Islet precursor cell (in vitro differentiated cells): ENCODE measurements at regions not wholly inside any gene's neighbourhood (a gene's known extent, or its start where the extent isn't known, plus 50 kb on each side); places are given as distances from the start of the nearest gene placed in this dataset.
"Not testable (repeated sequence)": the region's sequence is repeated elsewhere in the genome, so short reads cannot be mapped to it uniquely, and the experiment has no call there.

ENCODE experiments used
- DNase-seq: peaks from one replicate; pipeline ENCODE4 v3.0.0-alpha.2; 2018

DNA sequence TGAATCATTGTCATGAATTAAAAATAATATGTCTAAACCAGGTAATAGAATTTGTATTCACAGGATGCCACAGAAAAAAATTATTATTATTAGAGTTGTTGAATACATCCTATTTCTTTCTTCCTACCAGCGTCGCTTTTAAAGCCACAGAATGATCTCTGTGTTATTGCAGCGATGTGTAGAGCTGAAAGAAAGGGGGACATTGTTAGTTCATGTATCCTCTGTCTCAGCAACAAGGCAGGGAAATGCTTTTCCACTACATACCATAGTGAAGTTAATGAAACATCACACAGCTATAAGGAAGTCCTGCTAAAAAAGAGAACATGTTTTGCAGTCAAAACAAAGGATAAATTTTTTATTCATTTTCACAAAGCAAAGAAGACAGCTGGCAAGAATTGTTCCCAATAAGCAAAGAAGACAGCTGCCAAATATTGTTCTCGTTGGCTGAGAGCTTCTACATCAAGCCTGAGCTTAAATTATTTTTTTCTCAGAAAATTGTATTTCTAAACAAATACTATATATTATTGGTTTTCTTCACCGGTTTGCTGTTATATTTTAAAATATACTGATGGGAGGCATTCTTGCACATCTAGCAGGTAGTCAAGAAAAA is 1234.4 kb downstream of the SUCLG1 start:
- DNase-seq: no peak

DNA sequence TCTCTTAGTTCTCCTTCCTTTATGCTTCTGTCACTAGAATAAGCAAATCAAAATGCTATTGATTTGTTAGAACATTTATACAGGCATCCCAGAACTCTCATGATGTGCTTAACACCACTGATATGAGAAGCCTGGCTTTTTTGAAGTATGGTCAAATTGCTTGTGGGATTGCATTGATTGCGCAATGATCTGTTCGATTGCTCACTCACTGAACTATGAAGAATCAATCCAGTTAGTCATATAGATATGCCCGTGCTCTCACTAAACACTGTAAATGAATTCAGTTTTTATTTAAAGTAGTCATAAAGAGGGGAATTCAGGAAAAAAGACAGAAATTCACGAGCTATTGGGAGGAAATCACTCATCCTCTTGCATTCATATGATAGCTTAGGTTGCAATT is 1237.8 kb downstream of the SUCLG1 start:
- DNase-seq: no peak

DNA sequence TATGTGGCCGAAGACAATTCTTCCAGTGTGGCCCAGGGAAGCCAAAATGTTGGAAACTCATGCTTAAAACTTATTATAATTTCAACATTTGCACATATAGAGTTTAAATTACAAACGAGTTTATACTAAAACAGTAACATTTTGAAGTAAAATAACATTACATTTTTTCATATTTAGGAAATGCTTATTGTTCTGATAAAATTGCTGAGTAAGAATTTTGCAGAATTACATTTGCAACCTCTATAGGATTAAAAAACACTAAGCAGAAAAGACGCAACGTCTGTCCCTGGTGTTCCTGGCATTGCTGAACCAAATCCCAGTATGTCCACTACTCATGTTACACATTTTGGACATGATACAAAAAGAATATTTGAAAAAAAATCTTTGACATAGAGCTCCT is 1241.2 kb downstream of the SUCLG1 start:
- no peak for DNase-seq

DNA sequence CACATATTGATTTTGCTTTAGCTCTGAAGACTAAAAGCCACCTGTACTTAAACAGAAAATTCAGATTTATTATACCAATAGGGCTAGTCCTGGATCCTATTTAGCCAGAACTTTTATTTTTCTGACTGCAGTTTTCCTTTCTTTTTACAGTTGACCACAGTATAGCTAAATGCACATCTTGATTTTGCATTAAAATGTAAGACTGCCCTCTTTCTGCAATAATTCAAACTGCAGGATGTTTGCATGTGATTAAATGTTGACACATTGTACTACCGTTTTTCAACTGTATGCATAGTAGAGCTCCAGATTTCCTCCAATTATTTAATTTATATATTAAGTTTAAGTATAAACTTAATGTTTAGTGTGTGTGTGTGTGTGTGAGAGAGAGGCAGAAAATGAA is 1262.9 kb downstream of the SUCLG1 start:
- no peak for DNase-seq

DNA sequence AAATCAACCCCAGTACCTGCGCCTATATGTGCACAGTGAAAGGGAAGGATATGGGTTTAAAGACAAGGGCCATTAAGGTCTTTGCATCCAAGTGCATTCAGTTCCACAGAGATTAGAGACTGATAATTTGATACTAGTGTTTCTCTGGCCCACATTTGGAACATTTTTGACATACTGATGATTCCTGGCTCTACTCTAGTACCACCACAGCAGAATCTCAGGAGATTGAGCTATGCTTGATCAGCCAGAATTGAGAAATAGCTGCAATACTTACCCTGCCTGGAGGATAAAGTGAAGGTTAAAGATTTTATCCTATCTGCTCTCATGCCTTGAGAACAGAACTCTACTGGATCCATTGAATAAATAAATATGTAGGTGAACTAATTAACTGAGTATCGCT is 1267.8 kb downstream of the SUCLG1 start:
- no peak for DNase-seq

DNA sequence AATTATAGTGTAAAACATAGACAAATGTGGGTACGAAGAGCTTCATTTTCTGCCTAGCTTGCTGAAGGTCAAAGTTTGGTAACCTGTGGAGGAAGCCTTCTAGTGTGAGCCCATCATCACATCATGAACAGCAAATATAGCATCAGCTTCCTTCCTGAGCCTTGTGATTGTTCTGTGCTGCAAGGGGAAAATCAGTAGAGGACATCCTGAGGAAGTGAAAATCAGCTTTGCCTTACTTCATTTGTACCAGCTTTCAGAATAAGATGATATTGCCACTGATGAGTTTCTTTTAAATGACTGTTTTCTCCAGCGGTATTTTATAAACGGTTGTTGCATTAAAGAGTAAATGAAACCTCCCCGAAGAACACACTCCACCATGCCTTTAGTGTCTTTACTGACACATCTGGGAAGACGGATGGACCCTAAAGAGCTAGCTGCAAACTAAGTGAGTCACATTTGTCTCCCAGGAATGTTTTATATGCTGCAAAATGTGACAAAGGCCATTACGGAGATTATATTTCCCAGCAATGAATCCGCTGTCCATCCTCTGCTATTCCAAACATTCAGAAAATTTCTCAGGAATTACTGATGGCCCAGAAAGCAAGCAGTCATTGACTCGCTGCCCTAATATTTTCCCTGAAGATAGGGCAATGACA is 1272.8 kb downstream of the SUCLG1 start:
- no peak for DNase-seq

DNA sequence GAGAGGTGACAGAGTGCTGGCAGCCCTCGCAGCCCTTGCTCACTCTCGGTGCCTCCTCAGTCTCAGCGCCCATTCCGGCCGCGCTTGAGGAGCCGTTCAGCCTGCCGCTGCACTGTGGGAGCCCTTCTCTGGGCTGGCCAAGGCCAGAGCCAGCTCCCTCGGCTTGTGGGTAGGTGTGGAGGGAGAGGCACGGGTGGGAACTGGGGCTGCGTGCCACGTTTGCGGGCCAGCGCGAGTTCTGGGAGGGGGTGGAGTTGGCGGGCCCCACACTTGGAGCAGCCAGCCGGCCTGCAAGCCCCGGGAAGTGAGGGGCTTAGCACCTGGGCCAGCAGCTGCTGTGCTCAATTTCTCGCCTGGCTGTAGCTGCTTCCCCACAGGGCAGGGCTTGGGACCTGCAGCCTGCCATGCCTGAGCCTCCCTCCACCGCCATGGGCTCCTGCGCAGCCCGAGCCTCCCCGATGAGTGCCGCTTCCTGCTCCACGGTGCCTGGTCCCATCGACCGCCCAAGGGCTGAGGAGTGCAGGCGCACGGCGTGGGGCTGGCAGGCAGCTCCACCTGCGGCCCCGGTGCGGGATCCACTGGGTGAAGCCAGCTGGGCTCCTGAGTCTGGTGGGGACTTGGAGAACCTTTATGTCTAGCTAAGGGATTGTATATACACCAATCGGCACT is 1278.1 kb downstream of the SUCLG1 start:
- DNase-seq: not testable (repeated sequence)

DNA sequence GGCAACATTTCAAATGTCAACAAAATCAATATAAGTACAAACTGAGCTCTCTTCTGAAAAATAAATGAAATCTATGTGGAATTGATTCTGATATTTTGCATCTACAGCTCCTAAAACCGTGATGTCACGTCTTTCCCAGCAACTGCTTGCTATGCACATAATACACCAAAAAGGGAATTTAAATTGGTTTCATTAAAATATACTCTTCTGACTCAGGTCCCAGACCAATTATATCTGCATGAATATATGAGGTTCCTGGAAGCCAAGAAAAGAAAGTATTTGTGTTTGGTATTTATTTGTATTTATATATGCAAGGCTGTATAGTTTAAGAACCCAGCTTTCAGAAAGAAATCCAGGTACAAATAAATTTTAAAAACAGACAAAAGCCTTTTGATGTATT is 1282.5 kb downstream of the SUCLG1 start:
- DNase-seq: no peak

DNA sequence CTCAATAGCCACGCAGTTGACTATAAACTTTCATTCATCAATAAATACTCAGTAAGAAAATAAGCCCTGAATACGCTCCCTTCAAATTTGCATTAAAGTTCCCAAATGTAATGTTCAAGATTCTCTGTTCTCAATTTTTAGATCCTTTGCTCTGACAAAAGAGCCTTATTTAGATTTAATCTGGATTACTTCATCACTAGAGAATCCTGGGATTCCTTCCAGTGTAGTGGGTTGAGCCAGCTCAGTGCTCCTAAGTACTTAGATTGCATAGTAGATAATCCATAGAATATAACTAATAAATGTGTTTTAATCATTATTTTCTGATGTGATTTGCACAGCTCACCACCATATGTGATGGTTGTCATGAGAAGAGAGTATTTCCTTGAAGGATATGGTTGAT is 1286.2 kb downstream of the SUCLG1 start:
- DNase-seq: no peak

DNA sequence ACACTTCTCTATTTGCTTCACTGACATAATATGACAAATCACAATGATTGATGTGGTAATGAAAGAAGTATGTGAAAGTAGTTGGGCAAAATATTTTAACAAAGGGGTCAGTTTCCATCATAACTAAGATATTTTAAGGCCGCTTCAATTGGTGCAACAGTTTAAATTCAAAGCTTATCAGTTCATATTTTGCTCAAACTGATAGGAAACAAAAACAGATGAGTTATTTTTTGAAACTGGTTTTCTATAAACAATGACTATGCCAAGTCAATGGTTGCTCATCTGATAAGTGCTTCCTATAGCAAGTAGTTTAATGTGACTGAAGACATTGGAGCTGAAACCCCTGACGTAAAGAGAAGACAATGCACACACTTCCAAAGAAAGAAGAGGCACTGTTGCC is 1290.7 kb downstream of the SUCLG1 start:
- DNase-seq: no peak

DNA sequence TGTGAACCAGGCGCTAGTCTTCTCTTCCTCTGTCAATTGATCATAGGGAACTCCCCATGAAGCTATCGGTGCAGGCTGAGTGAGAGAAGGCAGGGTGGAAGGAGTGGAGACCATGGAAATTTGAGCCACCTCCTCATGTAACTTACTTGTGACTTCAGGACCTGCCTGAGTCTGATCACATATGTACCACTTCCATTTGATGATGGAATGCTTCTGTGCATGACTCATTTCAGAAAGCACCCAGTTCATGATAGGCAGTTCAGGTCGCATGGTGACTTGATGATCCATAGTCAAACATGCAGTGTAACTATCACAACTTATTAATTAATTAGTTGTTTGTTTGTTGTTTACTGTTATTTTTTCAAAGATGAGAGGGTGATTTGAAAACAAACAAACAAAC is 1296.7 kb downstream of the SUCLG1 start:
- DNase-seq: no peak

DNA sequence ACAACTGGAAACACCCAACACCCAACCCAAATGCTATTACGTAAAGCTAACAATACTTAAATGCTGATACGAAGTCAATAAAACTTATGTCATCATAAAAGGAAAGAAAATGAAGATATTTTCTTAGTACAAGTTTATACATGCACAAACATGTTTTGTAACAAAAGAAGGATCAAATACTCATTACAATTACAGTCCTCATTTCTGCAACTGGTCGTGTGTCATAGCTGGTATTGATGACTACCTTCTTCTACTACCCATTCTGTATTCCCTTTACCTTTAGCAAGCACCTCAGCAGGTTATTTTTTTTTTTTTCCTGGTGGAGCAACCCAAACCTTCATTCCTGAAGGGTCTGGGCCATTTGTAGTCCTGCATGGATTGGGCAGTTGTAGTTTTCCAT is 1298.5 kb downstream of the SUCLG1 start:
- DNase-seq: no peak

DNA sequence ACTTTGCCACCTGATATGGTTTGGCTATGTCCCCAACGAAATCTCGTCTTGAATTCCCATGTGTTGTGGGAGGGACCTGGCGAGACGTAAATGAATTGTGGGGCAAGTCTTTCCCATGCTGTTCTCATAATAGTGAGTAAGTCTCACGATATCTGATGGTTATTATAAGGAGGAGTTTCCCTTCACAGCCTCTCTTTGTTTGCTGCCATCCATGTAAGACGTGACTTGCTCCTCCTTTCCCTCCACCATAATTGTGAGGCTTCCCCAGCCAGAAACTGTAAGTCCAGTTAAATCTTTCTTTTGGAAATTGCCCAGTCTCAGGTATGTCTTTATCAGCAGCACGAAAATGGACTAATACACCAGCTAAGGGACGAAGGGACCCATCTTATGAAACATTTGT is 1303.3 kb downstream of the SUCLG1 start:
- DNase-seq: no peak

DNA sequence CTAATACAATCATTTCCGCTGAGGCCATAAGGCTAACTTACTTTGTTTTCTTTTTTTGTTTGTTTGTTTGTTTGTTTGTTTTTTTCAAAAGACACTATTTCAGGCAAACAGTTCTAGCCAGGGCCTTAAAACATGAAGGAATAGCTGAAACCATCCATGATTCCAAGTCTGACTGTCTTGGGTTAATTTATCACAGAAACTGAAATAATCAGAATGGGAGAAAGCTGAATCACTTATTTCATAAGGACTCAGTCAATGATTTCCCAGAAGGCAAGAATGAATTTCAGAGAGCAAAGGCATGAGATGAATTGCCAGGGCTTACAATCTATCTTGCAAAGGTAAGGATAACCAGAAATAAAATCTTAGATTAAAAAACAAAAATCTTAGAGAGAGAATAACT is 1315.1 kb downstream of the SUCLG1 start:
- DNase-seq: no peak

DNA sequence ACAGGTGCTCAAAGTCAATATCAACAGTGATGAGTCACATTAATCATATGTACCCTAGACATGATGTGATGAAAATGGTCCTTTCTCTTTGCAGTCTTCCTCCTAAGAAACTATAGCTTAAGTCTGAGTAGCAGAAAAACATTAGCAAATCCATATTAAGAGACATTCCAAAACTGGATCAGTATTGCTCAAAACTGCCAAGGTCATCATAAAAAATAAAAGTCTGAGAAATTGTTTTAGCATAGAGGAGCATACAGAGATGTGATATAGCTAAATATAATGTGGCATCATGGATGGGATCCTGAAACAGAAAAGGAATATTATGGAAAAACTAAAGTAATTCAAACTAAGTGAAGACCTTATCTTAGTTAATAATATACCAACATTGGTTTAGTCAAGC is 1316.1 kb downstream of the SUCLG1 start:
- DNase-seq: no peak

DNA sequence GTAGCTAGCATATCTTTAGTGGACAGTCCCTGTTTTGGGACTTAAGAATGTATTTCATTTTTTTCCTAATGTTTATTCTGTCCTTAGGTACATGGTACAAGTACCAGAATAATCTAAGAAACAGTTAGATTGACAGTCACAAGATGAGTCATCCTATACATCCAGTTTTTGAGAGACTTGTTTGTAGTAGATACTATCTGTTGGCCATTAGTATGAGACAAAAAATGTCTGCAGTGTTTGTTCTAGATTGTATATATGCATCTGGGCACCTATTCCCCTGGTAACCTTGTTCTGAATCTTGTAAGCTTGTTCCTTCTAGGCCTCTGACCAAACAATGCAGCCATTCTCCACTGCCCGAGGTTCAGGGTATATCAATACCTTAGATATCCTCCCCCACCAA is 1343.5 kb downstream of the SUCLG1 start:
- DNase-seq: no peak

DNA sequence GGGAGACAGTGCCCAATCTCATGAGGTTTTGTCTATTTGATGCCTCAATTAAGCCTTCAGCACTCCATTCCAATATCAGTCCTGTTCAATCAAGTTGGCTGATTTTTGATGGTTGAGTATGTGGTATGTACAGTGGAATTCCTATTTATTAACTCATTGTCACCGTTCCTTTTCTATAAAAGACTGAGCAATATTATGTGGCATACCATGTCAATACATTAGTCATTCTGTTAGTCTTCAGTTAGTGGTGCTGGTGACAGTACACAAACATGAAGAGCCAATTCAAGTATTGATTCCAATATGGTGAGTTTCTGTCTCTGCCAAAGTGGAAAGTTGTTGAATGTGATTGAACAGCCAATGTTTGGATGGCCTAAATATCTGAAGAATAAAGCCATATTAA is 1343.9 kb downstream of the SUCLG1 start:
- no peak for DNase-seq

DNA sequence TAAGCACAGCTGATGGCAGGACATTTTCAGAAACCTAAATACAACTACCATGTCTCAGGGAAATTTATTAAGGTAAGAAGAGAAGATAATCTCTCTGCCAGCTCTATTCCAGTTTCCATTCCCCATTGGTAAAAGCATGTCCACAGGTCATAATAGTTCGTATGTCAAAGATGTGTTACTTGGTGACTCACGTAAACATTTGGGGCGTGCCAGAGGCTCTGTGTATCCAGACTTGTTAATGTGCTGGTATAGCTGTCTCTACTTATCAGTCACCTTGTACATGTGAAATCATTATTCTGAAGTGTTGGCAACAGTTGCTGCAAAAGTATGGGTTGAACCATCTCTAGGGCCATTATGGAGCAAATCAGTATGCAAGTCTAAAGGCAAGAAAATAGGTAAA is 1345.1 kb downstream of the SUCLG1 start:
- no peak for DNase-seq

DNA sequence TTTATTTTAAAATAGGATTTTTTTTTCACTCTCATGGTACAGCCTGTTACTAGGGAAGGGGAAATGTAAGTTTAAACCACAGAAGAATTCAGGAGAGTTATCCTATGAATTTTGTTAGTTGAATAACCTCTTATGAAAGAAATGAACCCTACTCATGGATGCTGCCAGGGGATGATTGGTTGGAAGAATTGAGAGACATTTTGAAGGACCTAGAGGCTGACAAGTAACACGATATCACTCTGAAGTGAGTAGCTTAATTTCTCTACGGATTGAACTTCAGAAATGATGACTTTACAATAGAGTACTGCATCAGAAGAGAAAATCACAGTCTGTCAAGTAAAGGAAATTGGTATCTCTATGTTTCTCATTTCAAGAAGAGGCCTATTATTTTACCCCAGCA is 1346.2 kb downstream of the SUCLG1 start:
- no peak for DNase-seq

DNA sequence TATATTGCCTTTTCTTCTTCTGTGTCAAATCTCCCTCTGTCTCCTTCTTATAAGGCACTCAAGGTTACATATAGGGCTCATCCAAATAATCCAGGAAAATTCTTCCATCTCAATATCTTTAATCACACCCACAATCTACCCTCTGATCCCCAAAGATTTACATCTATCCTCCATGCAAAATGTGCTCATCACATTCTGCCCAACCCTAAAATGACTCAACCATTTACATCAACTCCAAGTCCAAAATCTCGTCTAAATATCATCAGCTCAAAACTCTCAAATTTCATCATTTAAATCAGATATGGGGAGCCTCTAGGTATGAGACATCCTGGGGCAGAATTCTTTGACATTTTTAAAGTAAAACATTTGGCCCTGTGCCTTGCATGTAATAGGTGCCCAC is 1349.8 kb downstream of the SUCLG1 start:
- no peak for DNase-seq

DNA sequence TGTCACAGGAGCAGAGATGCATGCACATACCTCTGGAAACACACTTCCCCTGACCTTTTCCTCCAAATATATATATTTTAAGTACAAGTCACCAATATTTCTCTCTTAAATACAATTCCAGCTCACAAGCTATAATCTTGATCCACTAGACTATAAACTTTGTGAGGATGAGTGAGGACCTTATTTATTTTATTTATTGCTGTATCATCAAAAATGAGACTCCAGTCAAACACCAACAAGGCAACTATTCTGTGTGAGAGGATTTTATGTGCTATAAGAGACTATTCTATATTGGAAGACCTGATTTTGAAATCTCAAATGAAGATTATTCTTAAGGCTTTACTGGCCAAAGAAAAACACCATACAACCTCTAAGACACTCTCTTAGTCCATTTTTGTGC is 1352.2 kb downstream of the SUCLG1 start:
- DNase-seq: no peak

DNA sequence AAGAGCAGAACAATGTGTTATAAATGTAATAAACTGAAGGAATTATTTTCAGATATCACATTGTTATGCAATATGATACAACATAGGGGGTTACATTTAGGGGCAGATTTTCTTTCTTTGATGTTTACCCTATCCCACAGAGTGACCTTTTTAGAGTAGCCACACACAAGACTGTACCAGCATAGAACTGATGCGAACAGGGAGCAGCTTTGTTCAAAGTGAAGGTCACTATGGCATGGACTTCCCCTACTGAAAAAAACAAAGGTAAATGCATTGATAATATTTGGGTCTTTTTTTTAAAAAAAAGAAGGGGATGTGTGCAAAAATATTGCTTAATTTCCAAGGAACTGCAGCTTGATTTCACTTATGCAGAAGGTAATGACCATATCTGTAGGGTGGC is 1354.9 kb downstream of the SUCLG1 start:
- DNase-seq: no peak

DNA sequence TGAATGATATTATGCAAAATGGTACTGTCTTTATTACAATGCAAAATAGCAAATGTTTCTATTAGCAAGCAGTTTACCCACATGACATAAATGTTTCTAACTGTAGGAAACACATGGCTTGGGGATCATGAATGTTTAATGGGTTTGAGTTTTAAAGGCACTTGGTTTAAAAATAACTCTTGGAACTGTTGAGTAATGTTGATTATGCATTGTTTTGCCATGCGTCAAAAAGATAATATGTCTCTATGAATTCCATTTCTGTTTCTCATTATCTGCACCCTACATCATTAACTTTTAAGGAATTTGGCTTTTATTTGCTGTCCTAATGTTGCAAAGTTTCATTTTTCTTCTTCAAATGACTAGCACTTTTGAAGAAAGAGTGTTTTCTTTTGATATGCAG is 1355.5 kb downstream of the SUCLG1 start:
- DNase-seq: no peak

DNA sequence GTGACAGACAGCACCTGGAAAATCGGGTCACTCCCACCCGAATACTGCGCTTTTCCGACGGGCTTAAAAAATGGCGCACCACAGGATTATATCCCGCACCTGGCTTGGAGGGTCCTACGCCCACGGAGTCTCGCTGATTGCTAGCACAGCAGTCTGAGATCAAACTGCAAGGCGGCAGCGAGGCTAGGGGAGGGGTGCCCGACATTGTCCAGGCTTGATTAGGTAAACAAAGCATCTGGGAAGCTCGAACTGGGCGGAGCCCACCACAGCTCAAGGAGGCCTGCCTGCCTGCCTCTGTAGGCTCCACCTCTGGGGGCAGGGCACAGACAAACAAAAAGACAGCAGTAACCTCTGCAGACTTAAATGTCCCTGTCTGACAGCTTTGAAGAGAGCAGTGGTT is 1370.0 kb downstream of the SUCLG1 start:
- not testable (repeated sequence) for DNase-seq

DNA sequence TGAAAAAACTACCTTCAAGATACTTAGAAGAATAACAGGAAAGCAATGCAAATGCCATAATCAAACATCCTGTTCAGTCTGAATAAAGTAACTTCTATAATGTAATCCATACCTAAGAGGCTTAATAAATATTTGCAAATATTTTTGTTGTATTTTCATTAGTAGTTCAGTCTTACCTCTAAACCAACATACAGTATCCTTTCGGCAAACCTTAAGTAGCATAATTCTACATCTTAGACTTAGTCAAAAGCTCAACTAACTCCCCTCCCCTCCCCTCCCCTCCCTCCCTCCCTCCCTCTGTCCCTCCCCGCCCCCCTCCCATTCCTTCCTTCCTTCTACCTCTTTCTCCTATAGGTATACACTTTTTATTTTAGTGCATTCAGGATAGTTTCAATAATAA is 1373.2 kb downstream of the SUCLG1 start:
- DNase-seq: no peak
